H9 (cell line): ENCODE measurements at regions not wholly inside any gene's neighbourhood (a gene's known extent, or its start where the extent isn't known, plus 50 kb on each side); places are given as distances from the start of the nearest gene placed in this dataset.

Experiments
- DNase-seq: peaks from one replicate; pipeline ENCODE4 v3.0.0-alpha.2; 2017
- H2AFZ ChIP-seq: one replicate; pipeline ENCODE4 v1.6.1; 2013; ENCODE audit warnings: mild to moderate bottlenecking, low read length, control low read depth, moderate library complexity
- H2AK5ac ChIP-seq: 2 replicates; pipeline ENCODE4 v1.6.1; 2013; ENCODE audit warnings: low read length, control low read depth, mixed read lengths; ENCODE audit not compliant: insufficient read length
- H2BK120ac ChIP-seq: one replicate; pipeline ENCODE4 v1.6.1; 2013; ENCODE audit warnings: low read depth, mild to moderate bottlenecking, low read length, control low read depth, inconsistent platforms; ENCODE audit not compliant: poor library complexity, severe bottlenecking
- H2BK12ac ChIP-seq: 2 replicates; pipeline ENCODE4 v1.6.1; 2013; ENCODE audit warnings: low read length, control low read depth, mixed read lengths, low read depth; ENCODE audit not compliant: insufficient read length
- H2BK15ac ChIP-seq: 2 replicates; pipeline ENCODE4 v1.6.1; 2013; ENCODE audit warnings: low read depth, low read length, control low read depth
- H2BK20ac ChIP-seq: one replicate; pipeline ENCODE4 v1.6.1; 2013; ENCODE audit warnings: low read depth, mild to moderate bottlenecking, low read length, control low read depth, inconsistent platforms; ENCODE audit not compliant: poor library complexity, severe bottlenecking
- H2BK5ac ChIP-seq: 2 replicates; pipeline ENCODE4 v1.6.1; 2013; ENCODE audit warnings: low read length, control low read depth, mixed read lengths; ENCODE audit not compliant: insufficient read length
- H3K14ac ChIP-seq: 2 replicates; pipeline ENCODE4 v1.6.1; 2013; ENCODE audit warnings: low read length, control low read depth; ENCODE audit not compliant: insufficient read depth
- H3K18ac ChIP-seq: 2 replicates; pipeline ENCODE4 v1.6.1; 2013; ENCODE audit warnings: low read depth, mild to moderate bottlenecking, mixed read lengths, low read length, control low read depth; ENCODE audit not compliant: insufficient read length
- H3K23ac ChIP-seq: 2 replicates; pipeline ENCODE4 v1.6.1; 2013; ENCODE audit warnings: low read length, control low read depth, mixed read lengths, low read depth; ENCODE audit not compliant: insufficient read length
- H3K23me2 ChIP-seq: 2 replicates; pipeline ENCODE4 v1.6.1; 2013; ENCODE audit warnings: low read depth, mild to moderate bottlenecking, mixed read lengths, low read length, control low read depth; ENCODE audit not compliant: insufficient read length, poor library complexity, severe bottlenecking
- H3K27ac ChIP-seq: 2 replicates; pipeline ENCODE4 v1.5.1; 2013; ENCODE audit warnings: low read length, control low read depth, mixed read lengths, low read depth; ENCODE audit not compliant: insufficient read length
- H3K27me3 ChIP-seq: 2 replicates; pipeline ENCODE4 v1.6.1; 2013; ENCODE audit warnings: low read length, control low read depth, inconsistent platforms; ENCODE audit not compliant: insufficient read depth
- H3K4ac ChIP-seq: 2 replicates; pipeline ENCODE4 v1.6.1; 2013; ENCODE audit warnings: low read depth, mild to moderate bottlenecking, control low read depth, inconsistent platforms, low read length, moderate library complexity
- H3K4me1 ChIP-seq: 2 replicates; pipeline ENCODE4 v1.6.1; 2013; ENCODE audit warnings: low read length, control low read depth, inconsistent platforms; ENCODE audit not compliant: insufficient read depth
- H3K4me2 ChIP-seq: 2 replicates; pipeline ENCODE4 v1.6.1; 2013; ENCODE audit warnings: low read length, control low read depth, mixed read lengths; ENCODE audit not compliant: insufficient read length, insufficient read depth
- H3K56ac ChIP-seq: 2 replicates; pipeline ENCODE4 v1.6.1; 2013; ENCODE audit warnings: low read depth, mild to moderate bottlenecking, mixed read lengths, low read length, control low read depth; ENCODE audit not compliant: insufficient read length
- H3K79me1 ChIP-seq: 2 replicates; pipeline ENCODE4 v1.6.1; 2013; ENCODE audit warnings: low read depth, mild to moderate bottlenecking, moderate library complexity, low read length, control low read depth, inconsistent platforms; ENCODE audit not compliant: insufficient read depth, poor library complexity, severe bottlenecking
- H3K79me2 ChIP-seq: 2 replicates; pipeline ENCODE4 v1.6.1; 2013; ENCODE audit warnings: low read length, control low read depth, inconsistent platforms; ENCODE audit not compliant: insufficient read depth
- H3K9ac ChIP-seq: 2 replicates; pipeline ENCODE4 v1.6.1; 2013; ENCODE audit warnings: low read length, control low read depth, mixed read lengths; ENCODE audit not compliant: insufficient read length; ENCODE audit errors: extremely low read depth
- H3K9me3 ChIP-seq: one replicate; pipeline ENCODE4 v1.6.1; 2013; ENCODE audit warnings: low read depth, low read length, inconsistent platforms; ENCODE audit not compliant: control insufficient read depth
- H3T11ph ChIP-seq: one replicate; pipeline ENCODE4 v1.6.1; 2013; ENCODE audit warnings: mild to moderate bottlenecking, low read length, control low read depth, inconsistent platforms
- H4K20me1 ChIP-seq: one replicate; pipeline ENCODE4 v1.6.1; 2013; ENCODE audit not compliant: control insufficient read depth, insufficient read length, insufficient read depth
- H4K5ac ChIP-seq: 2 replicates; pipeline ENCODE4 v1.6.1; 2013; ENCODE audit warnings: low read depth, mild to moderate bottlenecking, mixed read lengths, low read length, control low read depth; ENCODE audit not compliant: insufficient read length
- H4K8ac ChIP-seq: replicated peaks from 2 replicates; pipeline ENCODE4 v1.6.1; 2013; ENCODE audit warnings: low read length, control low read depth, mixed read lengths, low read depth; ENCODE audit not compliant: insufficient read length
- H4K91ac ChIP-seq: 2 replicates; pipeline ENCODE4 v1.6.1; 2013; ENCODE audit warnings: low read depth, mild to moderate bottlenecking, moderate library complexity, mixed read lengths, low read length, control low read depth; ENCODE audit not compliant: insufficient read length
- H3K27ac Mint-ChIP-seq, 3 experiments: 2 replicates in 2 of 3; 3 replicates in 1 of 3; pipeline ENCODE4 v1.8.0; 2020 to 2021; ENCODE audit warnings: mixed read lengths in 3 of 3, mild to moderate bottlenecking in 1 of 3, moderate library complexity in 1 of 3
- H3K27me3 Mint-ChIP-seq: 2 replicates; pipeline ENCODE4 v1.8.0; 2021; ENCODE audit warnings: low read depth, mild to moderate bottlenecking, moderate library complexity, mixed read lengths
- H3K36me3 Mint-ChIP-seq, 3 experiments: 2 replicates in 2 of 3; 3 replicates in 1 of 3; pipeline ENCODE4 v1.8.0; 2020 to 2021; ENCODE audit warnings: low read depth in 3 of 3, mixed read lengths in 3 of 3; ENCODE audit not compliant: insufficient read depth in 1 of 3
- H3K4me1 Mint-ChIP-seq, 2 experiments: 2 replicates each; pipeline ENCODE4 v1.8.0; 2020; ENCODE audit warnings: mixed read lengths in 2 of 2
- H3K4me3 Mint-ChIP-seq, 2 experiments: 2 replicates in 1 of 2; 3 replicates in 1 of 2; pipeline ENCODE4 v1.8.0; 2020 to 2021; ENCODE audit warnings: mild to moderate bottlenecking in 2 of 2, mixed read lengths in 2 of 2, moderate library complexity in 1 of 2
- H3K9me3 Mint-ChIP-seq, 2 experiments: 2 replicates in 1 of 2; 3 replicates in 1 of 2; pipeline ENCODE4 v1.8.0; 2020; ENCODE audit warnings: mild to moderate bottlenecking in 2 of 2, mixed read lengths in 2 of 2, moderate library complexity in 1 of 2
- WGBS: extraction: QIAGEN DNeasy Blood & Tissue Kit; methylation state at CpG from one replicate; pipeline ENCODE4 v1.1.7; 2013; ENCODE audit warnings: missing lambda C conversion rate, low lambda C conversion rate, mixed read lengths; ENCODE audit not compliant: insufficient read length; ENCODE audit errors: extremely low coverage; 5-methylcytosine and 5-hydroxymethylcytosine counted together
- TF ChIP-seq, protein P1 (sequence below): fragments of 200-600 bp; sonication (generic); conservative IDR thresholded peaks from 3 replicates; pipeline ENCODE4 v1.8.0; 2021; ENCODE audit warnings: antibody characterized with exemption, mild to moderate bottlenecking

DNA sequence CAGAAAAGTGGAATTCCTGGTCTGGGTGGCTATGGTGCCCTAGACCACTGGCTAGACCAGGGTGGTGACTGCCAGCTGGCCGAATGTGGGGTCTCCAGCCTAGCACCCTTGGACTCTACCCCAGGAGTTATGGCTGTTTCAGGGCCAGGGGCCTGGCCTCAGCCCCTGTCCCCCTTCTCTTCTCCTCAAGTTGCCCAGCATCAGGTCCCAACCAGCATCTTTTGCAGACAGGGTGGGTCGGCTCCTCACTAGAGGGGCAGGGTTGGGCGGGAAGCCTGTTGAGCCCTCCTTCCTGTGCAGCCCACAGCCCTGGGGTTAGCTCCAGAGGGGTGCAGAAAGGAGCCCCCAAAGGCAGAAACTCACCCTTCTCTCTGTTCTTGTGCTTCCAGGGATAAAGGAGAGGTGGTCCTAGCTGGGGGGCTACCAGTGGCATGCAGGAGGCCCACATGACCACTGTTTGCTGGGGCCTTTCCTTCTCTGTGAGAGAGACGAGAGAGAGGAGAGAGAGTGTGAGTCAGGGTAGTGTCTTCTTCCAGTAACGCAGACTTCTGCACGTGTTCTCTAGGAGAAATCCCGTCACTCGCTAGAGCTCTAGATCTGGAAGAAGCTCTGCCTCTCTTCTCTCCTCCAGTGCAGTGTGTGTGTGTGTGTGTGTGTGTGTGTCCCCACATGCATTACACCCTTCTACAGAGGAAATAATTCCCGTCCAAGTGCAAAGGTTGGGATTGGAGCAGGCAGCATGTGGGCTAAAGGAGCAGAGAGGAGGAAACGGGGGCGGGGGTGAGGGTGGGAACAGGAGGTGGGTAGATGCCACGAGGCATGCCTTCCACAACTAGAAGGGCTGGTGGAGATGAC lies 209.4 kb downstream of the SEC14L1 start:
- Mint-ChIP-seq H3K9me3 (no peaks in the 10 kb centered on the region), H3K4me1 (peaks cover 19 to 27% of the 10 kb centered on the region in 2 experiments), H3K27ac (peak overlapping the region in 2 of 3 experiments; percentile 14 to 58; a peak in 3 of 7 replicates), H3K36me3 (no peaks in the 10 kb centered on the region; a peak in 1 of 7 replicates), H3K27me3 (no peaks in the 10 kb centered on the region), H3K4me3 (no peak overlapping the region)
- Histone ChIP-seq H3K4me2 (no peak overlapping the region), H4K5ac (no peak overlapping the region), H2BK5ac (no peak overlapping the region), H2BK15ac (no peak overlapping the region), H3K9ac (no peak overlapping the region), H3K23ac (no peak overlapping the region), H2AK5ac (no peak overlapping the region), H3K27me3 (no peaks in the 10 kb centered on the region), H2BK12ac (no peak overlapping the region), H2BK120ac (no peak overlapping the region), H3K79me1 (no peaks in the 10 kb centered on the region), H3K79me2 (no peaks in the 10 kb centered on the region), H3K14ac (no peak overlapping the region), H2BK20ac (no peak overlapping the region), H3K4ac (no peak overlapping the region), H3K18ac (no peak overlapping the region), H3K56ac (no peak overlapping the region), H4K20me1 (no peaks in the 10 kb centered on the region), H3K23me2 (no peaks in the 10 kb centered on the region), H3K27ac (no peak overlapping the region), H3T11ph (no peak overlapping the region), H4K8ac (no peak overlapping the region), H2AFZ (no peak overlapping the region), H3K4me1 (no peaks in the 10 kb centered on the region; the same call in 1 of the 2 replicates), H3K9me3 (no peaks in the 10 kb centered on the region), H4K91ac (no peak overlapping the region)
- no peak for DNase-seq
- TF ChIP-seq, protein P1, sequence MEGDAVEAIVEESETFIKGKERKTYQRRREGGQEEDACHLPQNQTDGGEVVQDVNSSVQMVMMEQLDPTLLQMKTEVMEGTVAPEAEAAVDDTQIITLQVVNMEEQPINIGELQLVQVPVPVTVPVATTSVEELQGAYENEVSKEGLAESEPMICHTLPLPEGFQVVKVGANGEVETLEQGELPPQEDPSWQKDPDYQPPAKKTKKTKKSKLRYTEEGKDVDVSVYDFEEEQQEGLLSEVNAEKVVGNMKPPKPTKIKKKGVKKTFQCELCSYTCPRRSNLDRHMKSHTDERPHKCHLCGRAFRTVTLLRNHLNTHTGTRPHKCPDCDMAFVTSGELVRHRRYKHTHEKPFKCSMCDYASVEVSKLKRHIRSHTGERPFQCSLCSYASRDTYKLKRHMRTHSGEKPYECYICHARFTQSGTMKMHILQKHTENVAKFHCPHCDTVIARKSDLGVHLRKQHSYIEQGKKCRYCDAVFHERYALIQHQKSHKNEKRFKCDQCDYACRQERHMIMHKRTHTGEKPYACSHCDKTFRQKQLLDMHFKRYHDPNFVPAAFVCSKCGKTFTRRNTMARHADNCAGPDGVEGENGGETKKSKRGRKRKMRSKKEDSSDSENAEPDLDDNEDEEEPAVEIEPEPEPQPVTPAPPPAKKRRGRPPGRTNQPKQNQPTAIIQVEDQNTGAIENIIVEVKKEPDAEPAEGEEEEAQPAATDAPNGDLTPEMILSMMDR = no peak
- no CpG with 5 or more reads among the region's 12 CpGs for WGBS
